H1 (cell line): ENCODE measurements at regions not wholly inside any gene's neighbourhood (a gene's known extent, or its start where the extent isn't known, plus 50 kb on each side); places are given as distances from the start of the nearest gene placed in this dataset.

ENCODE experiments used
- CTCF ChIA-PET: fragments of 300-600 bp; sonication (Branson Sonifier 250); formaldehyde crosslinking; loops from one replicate; lab custom pipeline; 2021; ENCODE audit not compliant: partially characterized antibody; lab: Charles Lee
- POLR2A ChIA-PET: fragments of 300-600 bp; sonication (Branson Sonifier 250); formaldehyde crosslinking; loops from one replicate; lab custom pipeline; 2021; ENCODE audit warnings: inconsistent platforms; ENCODE audit not compliant: partially characterized antibody; lab: Charles Lee
- DNase-seq, 2 experiments: peaks; one replicate each; pipeline versions ENCODE4 v3.0.0 to v3.0.0-alpha.2; 2010 to 2022; ENCODE audit warnings: low spot score in 2 of 2, low read depth in 1 of 2, mixed read lengths in 1 of 2
- FAIRE-seq: peaks from 2 replicates; lab custom pipeline; 2011; peaks lifted over from hg19 to GRCh38; lab: Jason Lieb, UNC
- H2AFZ ChIP-seq: 2 replicates; pipeline ENCODE4 v1.8.1; 2012; ENCODE audit warnings: low read length, inconsistent platforms
- H2AK5ac ChIP-seq: 2 replicates; pipeline ENCODE4 v1.6.1; 2013; ENCODE audit warnings: low read depth, low read length
- H2BK120ac ChIP-seq: replicated peaks from 2 replicates; pipeline ENCODE3; 2013; ENCODE audit warnings: low read depth, low read length, inconsistent platforms
- H2BK12ac ChIP-seq: 2 replicates; pipeline ENCODE4 v1.6.1; 2013; ENCODE audit warnings: low read depth, low read length
- H2BK15ac ChIP-seq: 2 replicates; pipeline ENCODE4 v1.6.1; 2013; ENCODE audit warnings: low read length
- H2BK20ac ChIP-seq: 2 replicates; pipeline ENCODE4 v1.6.1; 2013; ENCODE audit warnings: low read length
- H2BK5ac ChIP-seq: 2 replicates; pipeline ENCODE4 v1.6.1; 2013; ENCODE audit warnings: low read depth, low read length
- H3K14ac ChIP-seq: 2 replicates; pipeline ENCODE4 v1.6.1; 2013; ENCODE audit warnings: inconsistent platforms; ENCODE audit not compliant: insufficient read length
- H3K18ac ChIP-seq: 2 replicates; pipeline ENCODE4 v1.6.1; 2013; ENCODE audit warnings: low read length; ENCODE audit errors: extremely low read depth
- H3K23ac ChIP-seq: 2 replicates; pipeline ENCODE4 v1.6.1; 2013; ENCODE audit warnings: inconsistent platforms; ENCODE audit not compliant: insufficient read length
- H3K23me2 ChIP-seq: 2 replicates; pipeline ENCODE4 v1.6.1; 2013; ENCODE audit warnings: low read depth, low read length
- H3K27ac ChIP-seq: 2 replicates; pipeline ENCODE4 v1.6.1; 2011; ENCODE audit warnings: low read depth, low read length, inconsistent platforms
- H3K27me3 ChIP-seq, 4 experiments: replicated peaks in 1 of 4; 1 replicate in 1 of 4; 2 replicates in 3 of 4; pipeline versions ENCODE4 v1.6.1 to v1.8.1; 2011 to 2013; ENCODE audit warnings: low read length in 3 of 4, mild to moderate bottlenecking in 3 of 4, inconsistent platforms in 2 of 4, mixed read lengths in 2 of 4, moderate library complexity in 1 of 4; ENCODE audit not compliant: control insufficient read depth in 3 of 4, insufficient read depth in 3 of 4; ENCODE audit errors: extremely low read depth in 1 of 4
- H3K36me3 ChIP-seq, 4 experiments: 2 replicates each; pipeline versions ENCODE4 v1.6.1 to v1.8.1; 2011 to 2013; ENCODE audit warnings: mild to moderate bottlenecking in 4 of 4, low read length in 3 of 4, moderate library complexity in 2 of 4, control low read depth in 1 of 4, inconsistent platforms in 1 of 4; ENCODE audit not compliant: insufficient read depth in 4 of 4, control insufficient read depth in 2 of 4
- H3K4ac ChIP-seq: replicated peaks from 2 replicates; pipeline ENCODE3; 2013; ENCODE audit warnings: low read length, low read depth, mixed read lengths, inconsistent platforms; ENCODE audit not compliant: insufficient read length
- H3K4me1 ChIP-seq, 4 experiments: replicated peaks in 1 of 4; 1 replicate in 1 of 4; 2 replicates in 3 of 4; pipeline versions ENCODE4 v1.6.1 to v1.8.1; 2011 to 2013; ENCODE audit warnings: low read length in 3 of 4, inconsistent platforms in 2 of 4, mixed read lengths in 1 of 4; ENCODE audit not compliant: insufficient read depth in 4 of 4, control insufficient read depth in 3 of 4
- H3K4me2 ChIP-seq, 2 experiments: 2 replicates each; pipeline versions ENCODE4 v1.6.1 to v1.8.1; 2011 to 2013; ENCODE audit warnings: low read depth in 2 of 2, low read length in 2 of 2, control low read depth in 1 of 2, inconsistent platforms in 1 of 2, mild to moderate bottlenecking in 1 of 2; ENCODE audit not compliant: insufficient read depth in 1 of 2
- H3K4me3 ChIP-seq, 4 experiments: fragments of 200-600, 300-600 bp in 1 of 4; sonication (generic), shearing (Covaris generic), sonication (Bioruptor Twin) in 1 of 4; 2 replicates each; pipeline versions ENCODE4 v1.5.1 to v1.8.1; 2011 to 2016; ENCODE audit warnings: low read length in 4 of 4, low read depth in 3 of 4, control low read depth in 2 of 4, inconsistent platforms in 2 of 4, mild to moderate bottlenecking in 2 of 4, mixed read lengths in 1 of 4, moderate library complexity in 1 of 4; ENCODE audit not compliant: insufficient read depth in 2 of 4; ENCODE audit errors: extremely low read depth in 1 of 4
- H3K56ac ChIP-seq: replicated peaks from 2 replicates; pipeline ENCODE3; 2013; ENCODE audit warnings: low read depth, mild to moderate bottlenecking, mixed read lengths, low read length, inconsistent platforms; ENCODE audit not compliant: insufficient read length
- H3K79me1 ChIP-seq: 2 replicates; pipeline ENCODE4 v1.6.1; 2013; ENCODE audit warnings: low read depth, low read length, control low read depth
- H3K79me2 ChIP-seq, 2 experiments: 2 replicates each; pipeline versions ENCODE4 v1.6.1 to v1.8.1; 2012 to 2013; ENCODE audit warnings: low read length in 2 of 2, mild to moderate bottlenecking in 2 of 2, inconsistent platforms in 1 of 2; ENCODE audit not compliant: insufficient read depth in 2 of 2, control insufficient read depth in 1 of 2
- H3K9ac ChIP-seq, 4 experiments: replicated peaks in 1 of 4; 1 replicate in 1 of 4; 2 replicates in 3 of 4; pipeline versions ENCODE4 v1.6.1 to v1.8.1; 2011 to 2013; ENCODE audit warnings: low read depth in 3 of 4, low read length in 3 of 4, control low read depth in 2 of 4, mild to moderate bottlenecking in 2 of 4, moderate library complexity in 2 of 4, inconsistent platforms in 1 of 4; ENCODE audit errors: extremely low read depth in 1 of 4
- H3K9me3 ChIP-seq, 2 experiments: 2 replicates each; pipeline versions ENCODE4 v1.6.1 to v1.8.1; 2012 to 2013; ENCODE audit warnings: mild to moderate bottlenecking in 2 of 2, moderate library complexity in 2 of 2, control low read depth in 1 of 2, inconsistent platforms in 1 of 2, low read depth in 1 of 2, low read length in 1 of 2, mixed read lengths in 1 of 2; ENCODE audit not compliant: insufficient read depth in 2 of 2
- H4K20me1 ChIP-seq, 2 experiments: replicated peaks in 1 of 2; 2 replicates each; pipeline versions ENCODE3 to v1.8.1; 2011 to 2013; ENCODE audit warnings: inconsistent platforms in 2 of 2, low read length in 2 of 2, mild to moderate bottlenecking in 1 of 2; ENCODE audit not compliant: insufficient read depth in 2 of 2, control insufficient read depth in 1 of 2
- H4K5ac ChIP-seq: 2 replicates; pipeline ENCODE4 v1.6.1; 2013; ENCODE audit warnings: low read length, low read depth, mixed read lengths, inconsistent platforms; ENCODE audit not compliant: insufficient read length
- H4K8ac ChIP-seq: 2 replicates; pipeline ENCODE4 v1.8.0; 2013; ENCODE audit warnings: mild to moderate bottlenecking, moderate library complexity, low read length, inconsistent platforms; ENCODE audit not compliant: insufficient read depth; ENCODE audit errors: extremely low read depth
- H4K91ac ChIP-seq: replicated peaks from 2 replicates; pipeline ENCODE3; 2013; ENCODE audit warnings: low read length, mixed read lengths, inconsistent platforms; ENCODE audit not compliant: insufficient read length
- ATF3 ChIP-seq: IDR thresholded peaks from 2 replicates; pipeline ENCODE4 v1.6.1; 2011; ENCODE audit warnings: low read depth, mild to moderate bottlenecking, low read length; ENCODE audit not compliant: insufficient read depth
- BACH1 ChIP-seq: IDR thresholded peaks from 2 replicates; pipeline ENCODE4 v1.6.1; 2012; ENCODE audit warnings: low read length, improper control_type of control experiment
- BCL11A ChIP-seq, 2 experiments: IDR thresholded peaks; one replicate each; pipeline ENCODE4 v1.6.1; 2011; ENCODE audit warnings: low read depth in 2 of 2, low read length in 2 of 2, mild to moderate bottlenecking in 2 of 2
- CBX5 ChIP-seq: fragments of 300-800, 300-1000 bp; sonication (generic); IDR thresholded peaks from 2 replicates; pipeline ENCODE4 v1.7.1; 2016; ENCODE audit warnings: antibody characterized with exemption, low read length, low read depth
- EGR1 ChIP-seq: IDR thresholded peaks from 2 replicates; pipeline ENCODE4 v1.6.1; 2011; ENCODE audit warnings: low read depth, low read length, borderline replicate concordance
- KDM1A ChIP-seq: fragments of 200-600, 300-600 bp; sonication (generic); IDR thresholded peaks from 2 replicates; pipeline ENCODE4 v1.7.1; 2016; ENCODE audit warnings: mild to moderate bottlenecking, low read length, borderline replicate concordance
- KDM5A ChIP-seq: fragments of 200-600 bp; IDR thresholded peaks from 2 replicates; pipeline ENCODE4 v1.7.1; 2012; ENCODE audit warnings: mild to moderate bottlenecking, low read length, inconsistent platforms, mixed read lengths
- MAX ChIP-seq: IDR thresholded peaks from 2 replicates; pipeline ENCODE4 v1.6.1; 2012; ENCODE audit warnings: inconsistent platforms
- POLR2AphosphoS5 ChIP-seq: IDR thresholded peaks from 2 replicates; pipeline ENCODE4 v1.6.1; 2011; ENCODE audit warnings: low read depth, low read length
- POU5F1 ChIP-seq: IDR thresholded peaks from 2 replicates; pipeline ENCODE4 v1.6.1; 2011; ENCODE audit warnings: low read depth, mild to moderate bottlenecking, low read length, moderate library complexity
- RAD21 ChIP-seq, 2 experiments: IDR thresholded peaks in 1 of 2; conservative IDR thresholded peaks in 1 of 2; 2 replicates each; pipeline ENCODE4 v1.6.1; 2011; ENCODE audit warnings: low read depth in 2 of 2, low read length in 2 of 2, improper control_type of control experiment in 1 of 2, inconsistent platforms in 1 of 2, mild to moderate bottlenecking in 1 of 2, moderate library complexity in 1 of 2
- SUZ12 ChIP-seq: fragments of 200-600 bp; sonication (generic); IDR thresholded peaks from 2 replicates; pipeline ENCODE4 v1.6.1; 2012; ENCODE audit warnings: mild to moderate bottlenecking, inconsistent platforms, low read length, moderate library complexity, mixed read lengths
- TAF1 ChIP-seq: IDR thresholded peaks from 2 replicates; pipeline ENCODE4 v1.6.1; 2011; ENCODE audit warnings: mild to moderate bottlenecking, low read depth, low read length
- USF2 ChIP-seq: IDR thresholded peaks from 2 replicates; pipeline ENCODE4 v1.6.1; 2011; ENCODE audit warnings: low read length, improper control_type of control experiment
- WGBS, 2 experiments: shearing (Covaris generic) in 1 of 2; methylation state at CpG; one replicate each; pipeline versions ENCODE4 v1.1.6 to v1.1.7; 2013 to 2015; ENCODE audit warnings: low lambda C conversion rate in 2 of 2, mixed read lengths in 2 of 2, inconsistent platforms in 1 of 2, low coverage in 1 of 2, missing lambda C conversion rate in 1 of 2; ENCODE audit not compliant: insufficient replicate concordance in 2 of 2, insufficient coverage in 1 of 2, insufficient read length in 1 of 2; ENCODE audit errors: extremely low coverage in 1 of 2, missing lambda C conversion rate in 1 of 2; 5-methylcytosine and 5-hydroxymethylcytosine counted together

DNA sequence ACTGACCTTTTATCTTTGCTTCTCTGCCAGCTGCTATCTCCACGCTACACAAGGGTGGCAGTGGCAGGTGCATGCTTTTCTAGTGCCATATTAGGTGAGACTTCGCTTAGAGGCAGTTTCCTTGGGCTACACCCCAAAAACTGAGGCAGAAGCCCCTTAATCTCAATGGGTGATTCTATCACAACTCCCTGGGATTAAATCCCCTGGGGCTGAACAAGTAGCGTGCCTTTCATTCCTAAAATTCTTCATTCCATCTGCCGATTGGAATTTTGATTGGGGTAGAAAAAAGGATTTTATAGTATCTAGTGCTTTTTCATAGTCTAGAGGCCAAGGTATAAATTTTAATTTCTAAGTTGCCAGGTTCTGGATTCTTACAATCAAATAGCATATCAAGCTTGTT lies 1040.5 kb upstream of the ACVR2A start:
- no peak overlapping the region for H2BK12ac ChIP-seq
- H3K23ac ChIP-seq, result no peak overlapping the region
- no peaks in the 10 kb centered on the region for H3K23me2 ChIP-seq
- H3K4me3 ChIP-seq, result no peak overlapping the region
- H3K18ac ChIP-seq, result no peak overlapping the region
- no peak overlapping the region for H4K8ac ChIP-seq
- no peak overlapping the region for H4K91ac ChIP-seq
- H4K20me1 ChIP-seq, result no peaks in the 10 kb centered on the region
- H3K27ac ChIP-seq, result no peak overlapping the region
- no peaks in the 10 kb centered on the region for H3K27me3 ChIP-seq
- no peak overlapping the region for H2BK15ac ChIP-seq
- no peak overlapping the region; the same call in 1 of the 2 replicates for H2AK5ac ChIP-seq
- no peaks in the 10 kb centered on the region; a peak in 1 of 7 replicates for H3K4me1 ChIP-seq
- DNase-seq (no peak), FAIRE-seq (no peak)
- H2AFZ ChIP-seq, result no peak overlapping the region
- POLR2A ChIA-PET, result no interaction called here
- no peaks in the 10 kb centered on the region for H3K79me1 ChIP-seq
- CTCF ChIA-PET, result no interaction called here
- H3K9me3 ChIP-seq, result no peaks in the 10 kb centered on the region
- H4K5ac ChIP-seq, result no peak overlapping the region
- H2BK20ac ChIP-seq, result no peak overlapping the region
- 95% methylated on average over 4 of the region's 4 CpGs; no CpG with 5 or more reads in 1 of the 2 experiments for WGBS, 2 experiments
- H3K79me2 ChIP-seq, result no peaks in the 10 kb centered on the region
- no peak overlapping the region for H3K4me2 ChIP-seq
- no peaks in the 10 kb centered on the region for H3K36me3 ChIP-seq
- no peak overlapping the region for H2BK120ac ChIP-seq
- H3K4ac ChIP-seq, result no peak overlapping the region
- H2BK5ac ChIP-seq, result no peak overlapping the region
- H3K56ac ChIP-seq, result no peak overlapping the region
- no peak overlapping the region for H3K14ac ChIP-seq
- H3K9ac ChIP-seq, result no peak overlapping the region
- TF ChIP-seq TAF1, result no peak
- TF ChIP-seq BACH1, result no peak
- TF ChIP-seq USF2, result no peak
- TF ChIP-seq ATF3, result no peak
- no peak for TF ChIP-seq POLR2AphosphoS5
- TF ChIP-seq CBX5, result no peak
- no peak for TF ChIP-seq KDM1A
- no peak for TF ChIP-seq BCL11A (IDR thresholded peaks at IDR 0.05; ENCODE audit: low read depth in 2 of 2, low read length in 2 of 2)
- no peak for TF ChIP-seq MAX
- TF ChIP-seq EGR1, result no peak
- TF ChIP-seq RAD21 (IDR thresholded peaks at IDR 0.05 in 1 of 2, conservative IDR thresholded peaks at IDR 0.05 in 1 of 2; ENCODE audit: low read depth in 2 of 2, low read length in 2 of 2), result no peak
- TF ChIP-seq KDM5A, result no peak
- no peak for TF ChIP-seq SUZ12
- TF ChIP-seq POU5F1, result no peak
